HepG2 (cell line): ENCODE measurements at regions not wholly inside any gene's neighbourhood (a gene's known extent, or its start where the extent isn't known, plus 50 kb on each side); places are given as distances from the start of the nearest gene placed in this dataset.

ENCODE experiments used
- ATAC-seq: fragments of 200-7000 bp; cut with Tn5 transposase; 3 replicates; pipeline ENCODE4 v1.9.1; 2020; ENCODE audit warnings: mild to moderate bottlenecking, moderate library complexity
- BruUV-seq: library from RNA; stranded (reverse); fragments of 400-500 nt; replicated peaks from 2 replicates; lab custom pipeline; 2021; lab: Mats Ljungman, UMichigan
- CTCF ChIA-PET: fragments of 300-600 bp; formaldehyde crosslinking; extraction: SDS; loops from one replicate; lab custom pipeline; 2021; ENCODE audit warnings: low total read pairs, inconsistent platforms, low intra/inter-chr PET ratio; lab: Yijun Ruan, JAX
- POLR2A ChIA-PET: fragments of 350-600 bp; sonication (Branson Sonifier 250); formaldehyde crosslinking; loops from one replicate; lab custom pipeline; 2020; ENCODE audit warnings: antibody characterized with exemption, inconsistent platforms; lab: Yijun Ruan, JAX
- DNase-seq: peaks from one replicate; pipeline ENCODE4 v3.0.0-alpha.2; 2015; ENCODE audit warnings: low spot score
- FAIRE-seq: peaks from 3 replicates; lab custom pipeline; 2011; peaks lifted over from hg19 to GRCh38; lab: Jason Lieb, UNC
- H2AFZ ChIP-seq: one replicate; pipeline ENCODE4 v1.6.1; 2011; ENCODE audit warnings: low read length, inconsistent platforms
- H3K27ac ChIP-seq: fragments of 300-600 bp; 3 replicates; pipeline ENCODE4 v1.8.0; 2011; ENCODE audit warnings: mixed run types, mild to moderate bottlenecking, mixed read lengths, low read length, inconsistent platforms; ENCODE audit not compliant: insufficient read depth; ENCODE audit errors: extremely low read length
- H3K27me3 ChIP-seq, 2 experiments: fragments of 200-600 bp in 1 of 2; 2 replicates in 1 of 2; 3 replicates in 1 of 2; pipeline versions ENCODE4 v1.6.0 to v1.8.0; 2011; ENCODE audit warnings: low read length in 2 of 2, mild to moderate bottlenecking in 2 of 2, moderate library complexity in 2 of 2, inconsistent platforms in 1 of 2; ENCODE audit not compliant: insufficient read depth in 2 of 2, control insufficient read depth in 1 of 2
- H3K36me3 ChIP-seq, 2 experiments: fragments of 200-600 bp in 1 of 2; replicated peaks in 1 of 2; 2 replicates in 1 of 2; 3 replicates in 1 of 2; pipeline versions ENCODE4 v1.5.1 to v1.8.0; 2011; ENCODE audit warnings: low read length in 2 of 2, inconsistent platforms in 1 of 2; ENCODE audit not compliant: insufficient read depth in 2 of 2, control insufficient read depth in 1 of 2
- H3K4me1 ChIP-seq: 2 replicates; pipeline ENCODE4 v1.5.1; 2012; ENCODE audit warnings: low read length, inconsistent platforms; ENCODE audit not compliant: insufficient read depth
- H3K4me2 ChIP-seq: 2 replicates; pipeline ENCODE4 v1.6.0; 2011; ENCODE audit warnings: low read depth, low read length, inconsistent platforms
- H3K4me3 ChIP-seq, 3 experiments: fragments of 200-600 bp in 1 of 3; sonication (generic), shearing (Covaris generic) in 1 of 3; replicated peaks in 1 of 3; 2 replicates each; pipeline ENCODE4 v1.5.1; 2011 to 2016; ENCODE audit warnings: low read length in 3 of 3, inconsistent platforms in 2 of 3, low read depth in 2 of 3, mild to moderate bottlenecking in 2 of 3, control low read depth in 1 of 3, mixed read lengths in 1 of 3; ENCODE audit not compliant: insufficient read depth in 1 of 3
- H3K79me2 ChIP-seq: one replicate; pipeline ENCODE4 v1.6.1; 2011; ENCODE audit warnings: low read length, inconsistent platforms; ENCODE audit not compliant: insufficient read depth
- H3K9ac ChIP-seq: 2 replicates; pipeline ENCODE4 v1.6.0; 2011; ENCODE audit warnings: mild to moderate bottlenecking, low read depth, low read length, inconsistent platforms; ENCODE audit not compliant: insufficient read depth
- H3K9me3 ChIP-seq: 2 replicates; pipeline ENCODE4 v1.5.1; 2012; ENCODE audit warnings: mild to moderate bottlenecking, low read length
- H4K20me1 ChIP-seq: 2 replicates; pipeline ENCODE4 v1.6.0; 2011; ENCODE audit warnings: inconsistent platforms, mild to moderate bottlenecking, low read length, moderate library complexity; ENCODE audit not compliant: insufficient read depth
- ATF7 ChIP-seq, 2 experiments: fragments of 450-650 bp in 1 of 2; sonication (generic) in 1 of 2; formaldehyde crosslinking in 1 of 2; IDR thresholded peaks; 2 replicates each; pipeline versions ENCODE4 v1.4.0 to v1.6.1; 2016 to 2020; ENCODE audit warnings: antibody characterized with exemption in 1 of 2, mild to moderate bottlenecking in 1 of 2, missing genetic modification reagents in 1 of 2
- LCORL ChIP-seq, 2 experiments: fragments of 450-650 bp in 1 of 2; sonication (generic) in 1 of 2; formaldehyde crosslinking in 1 of 2; IDR thresholded peaks; 2 replicates each; pipeline versions ENCODE4 v1.5.0 to v1.6.1; 2017 to 2020; ENCODE audit warnings: antibody characterized with exemption in 1 of 2, missing genetic modification reagents in 1 of 2
- ONECUT2 ChIP-seq: sonication (generic); formaldehyde crosslinking; IDR thresholded peaks from 2 replicates; pipeline ENCODE4 v1.4.0; 2020; ENCODE audit warnings: missing genetic modification reagents
- POLR2A ChIP-seq, 2 experiments: IDR thresholded peaks; 2 replicates each; pipeline ENCODE4 v1.6.1; 2011; ENCODE audit warnings: low read depth in 2 of 2, low read length in 2 of 2, mild to moderate bottlenecking in 1 of 2, moderate library complexity in 1 of 2; ENCODE audit not compliant: insufficient read depth in 1 of 2
- SUZ12 ChIP-seq: fragments of 150-350 bp; IDR thresholded peaks from 2 replicates; pipeline ENCODE4 v1.6.1; 2014; ENCODE audit warnings: low read depth, low read length
- WGBS: methylation state at CpG from one replicate; pipeline ENCODE4 v1.1.6; 2017; ENCODE audit warnings: low lambda C conversion rate; 5-methylcytosine and 5-hydroxymethylcytosine counted together
- in situ Hi-C: cut with HindIII; loops from 2 replicates; pipeline ENCODE4 v1.10.0; 2017; ENCODE audit warnings: low pct_unique_long_range_greater_than_20kb; ENCODE audit not compliant: extremely low pct_ligation_motif_present
- intact Hi-C: fragments of 100-400 bp; cut with micrococcal nuclease; formaldehyde crosslinking; loops from one replicate; pipeline ENCODE4 v1.10.0; 2022; ENCODE audit not compliant: unreplicated experiment
- TF ChIP-seq, protein P1 (sequence below): sonication (generic); formaldehyde crosslinking; IDR thresholded peaks from 2 replicates; pipeline ENCODE4 v1.5.0; 2020; ENCODE audit warnings: missing genetic modification reagents

DNA sequence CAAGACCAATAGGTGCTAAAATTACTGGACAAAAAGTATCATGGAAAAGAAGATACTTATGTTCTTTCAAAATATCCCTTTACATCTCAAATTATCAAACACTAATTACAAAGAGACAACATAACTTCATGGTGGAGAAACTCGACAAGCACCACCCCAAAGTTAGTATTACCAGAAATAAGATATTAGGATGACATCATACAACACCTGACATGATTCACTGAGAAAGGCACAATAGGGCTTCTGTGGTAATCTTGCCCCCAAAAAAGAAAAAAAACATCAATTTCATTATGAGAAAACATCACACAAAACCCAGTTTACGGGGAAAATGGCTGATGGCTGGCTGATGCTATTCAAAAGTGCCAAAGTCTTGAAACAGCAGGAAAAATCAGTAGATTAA, 1781.7 kb upstream of the PCDH10 start:
- CTCF ChIA-PET: no interaction called here
- intact Hi-C loops: no loop called here
- Histone ChIP-seq H3K4me2 (no peak overlapping the region), H3K79me2 (no peaks in the 10 kb centered on the region)
- no peak for TF ChIP-seq SUZ12
- peak; percentile 66 for TF ChIP-seq ATF7 (IDR thresholded peaks at IDR 0.05)
- TF ChIP-seq ATF7 (CRISPR knock-in tag; IDR thresholded peaks at IDR 0.05): no peak
- no peak for TF ChIP-seq POLR2A (IDR thresholded peaks at IDR 0.05; ENCODE audit: insufficient read depth in 1 of 2, low read depth in 2 of 2, low read length in 2 of 2)
- TF ChIP-seq, all 625 proteins: peak for 1
- no peaks in the 10 kb centered on the region for H3K4me1 ChIP-seq
- WGBS: 18% methylated on average over 2 of the region's 2 CpGs
- in situ Hi-C loops: no loop called here
- no peaks in the 10 kb centered on the region for H3K36me3 ChIP-seq
- FAIRE-seq: no peak
- no peak overlapping the region for H3K27ac ChIP-seq
- no peak for ATAC-seq
- H2AFZ ChIP-seq: no peak overlapping the region
- DNase-seq: no peak
- no TSS peak for BruUV-seq
- no peaks in the 10 kb centered on the region for H4K20me1 ChIP-seq
- no peaks in the 10 kb centered on the region for H3K9me3 ChIP-seq
- no peak overlapping the region for H3K4me3 ChIP-seq
- POLR2A ChIA-PET: no interaction called here
- H3K9ac ChIP-seq: no peak overlapping the region
- no peaks in the 10 kb centered on the region for H3K27me3 ChIP-seq

DNA sequence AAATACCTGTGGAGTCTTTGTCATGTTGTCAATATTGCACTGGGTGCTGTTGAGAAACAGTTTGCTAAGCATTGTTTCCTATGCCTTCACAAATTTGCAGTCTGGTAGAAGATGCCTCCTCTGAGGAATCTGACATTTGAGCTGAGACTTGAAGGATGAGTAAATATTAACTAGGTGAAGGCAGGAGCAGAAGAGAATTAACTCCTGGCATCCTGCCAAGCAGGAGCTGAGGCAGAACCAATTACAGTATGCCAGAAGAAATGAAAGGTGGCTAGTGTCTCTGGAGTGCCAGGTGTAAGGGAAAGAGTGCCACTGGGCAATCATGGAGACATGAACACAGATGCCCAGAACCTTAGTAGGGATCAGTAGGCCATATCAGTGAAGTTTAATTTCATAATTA, 1778.2 kb upstream of the PCDH10 start:
- H3K27me3 ChIP-seq: no peaks in the 10 kb centered on the region
- ChIA-PET CTCF (no interaction called here), POLR2A (no interaction called here)
- no peaks in the 10 kb centered on the region for H3K36me3 ChIP-seq
- no peak for FAIRE-seq
- ATAC-seq: no peak
- H3K9ac ChIP-seq: no peak overlapping the region
- BruUV-seq: no TSS peak
- peak; percentile 70 for TF ChIP-seq LCORL (IDR thresholded peaks at IDR 0.05)
- TF ChIP-seq LCORL (CRISPR knock-in tag; IDR thresholded peaks at IDR 0.05): no peak
- TF ChIP-seq ONECUT2 (CRISPR knock-in tag): no peak
- TF ChIP-seq, protein P1, sequence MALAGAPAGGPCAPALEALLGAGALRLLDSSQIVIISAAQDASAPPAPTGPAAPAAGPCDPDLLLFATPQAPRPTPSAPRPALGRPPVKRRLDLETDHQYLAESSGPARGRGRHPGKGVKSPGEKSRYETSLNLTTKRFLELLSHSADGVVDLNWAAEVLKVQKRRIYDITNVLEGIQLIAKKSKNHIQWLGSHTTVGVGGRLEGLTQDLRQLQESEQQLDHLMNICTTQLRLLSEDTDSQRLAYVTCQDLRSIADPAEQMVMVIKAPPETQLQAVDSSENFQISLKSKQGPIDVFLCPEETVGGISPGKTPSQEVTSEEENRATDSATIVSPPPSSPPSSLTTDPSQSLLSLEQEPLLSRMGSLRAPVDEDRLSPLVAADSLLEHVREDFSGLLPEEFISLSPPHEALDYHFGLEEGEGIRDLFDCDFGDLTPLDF (CRISPR knock-in tag): no peak
- H2AFZ ChIP-seq: no peak overlapping the region
- no peak for DNase-seq
- in situ Hi-C loops: no loop called here
- no peaks in the 10 kb centered on the region for H3K9me3 ChIP-seq
- H3K4me2 ChIP-seq: no peak overlapping the region
- H4K20me1 ChIP-seq: no peaks in the 10 kb centered on the region
- no peak overlapping the region for H3K27ac ChIP-seq
- no peaks in the 10 kb centered on the region for H3K79me2 ChIP-seq
- intact Hi-C loops: no loop called here
- no peak overlapping the region for H3K4me3 ChIP-seq
- no peaks in the 10 kb centered on the region for H3K4me1 ChIP-seq
